HepG2 (cell line): ENCODE measurements at regions not wholly inside any gene's neighbourhood (a gene's known extent, or its start where the extent isn't known, plus 50 kb on each side); places are given as distances from the start of the nearest gene placed in this dataset.

Experiments
- CAMTA2 ChIP-seq: sonication (generic); formaldehyde crosslinking; IDR thresholded peaks from 2 replicates; pipeline ENCODE4 v1.4.0; 2020; ENCODE audit warnings: mild to moderate bottlenecking, missing genetic modification reagents, borderline replicate concordance
- ESRRA ChIP-seq: sonication (generic); formaldehyde crosslinking; IDR thresholded peaks from 2 replicates; pipeline ENCODE4 v1.5.1; 2020; ENCODE audit warnings: mild to moderate bottlenecking, low read depth, missing genetic modification reagents
- FOXP4 ChIP-seq: sonication (generic); formaldehyde crosslinking; IDR thresholded peaks from 2 replicates; pipeline ENCODE4 v1.4.0; 2020; ENCODE audit warnings: missing genetic modification reagents
- GATA4 ChIP-seq: sonication (generic); IDR thresholded peaks from 2 replicates; pipeline ENCODE4 v1.6.1; 2016; ENCODE audit warnings: antibody characterized with exemption, low read depth, borderline replicate concordance
- KMT2B ChIP-seq: IDR thresholded peaks from 2 replicates; pipeline ENCODE4 v1.6.1; 2016; ENCODE audit warnings: missing genetic modification reagents, missing compliant biosample characterization
- LCORL ChIP-seq, 2 experiments: fragments of 450-650 bp in 1 of 2; sonication (generic) in 1 of 2; formaldehyde crosslinking in 1 of 2; IDR thresholded peaks; 2 replicates each; pipeline versions ENCODE4 v1.5.0 to v1.6.1; 2017 to 2020; ENCODE audit warnings: antibody characterized with exemption in 1 of 2, missing genetic modification reagents in 1 of 2
- MBD4 ChIP-seq: IDR thresholded peaks from 2 replicates; pipeline ENCODE4 v1.6.1; 2012; ENCODE audit warnings: low read length, inconsistent platforms, borderline replicate concordance
- PHF8 ChIP-seq: sonication (generic); formaldehyde crosslinking; IDR thresholded peaks from 2 replicates; pipeline ENCODE4 v1.5.0; 2020; ENCODE audit warnings: missing genetic modification reagents
- TAF1 ChIP-seq: sonication (generic); formaldehyde crosslinking; IDR thresholded peaks from 2 replicates; pipeline ENCODE4 v1.4.0; 2020; ENCODE audit warnings: missing genetic modification reagents
- ZMYM4 ChIP-seq: sonication (generic); formaldehyde crosslinking; IDR thresholded peaks from 2 replicates; pipeline ENCODE4 v1.8.1; 2023; ENCODE audit warnings: mild to moderate bottlenecking, missing genetic modification reagents
- ZNF205 ChIP-seq: IDR thresholded peaks from 2 replicates; pipeline ENCODE4 v1.6.1; 2018; ENCODE audit warnings: missing biosample characterization, missing genetic modification reagents
- ZNF274 ChIP-seq: sonication (generic); formaldehyde crosslinking; IDR thresholded peaks from 2 replicates; pipeline ENCODE4 v1.5.1; 2020; ENCODE audit warnings: mild to moderate bottlenecking, missing genetic modification reagents
- ZNF33B ChIP-seq: sonication (generic); formaldehyde crosslinking; IDR thresholded peaks from 2 replicates; pipeline ENCODE4 v1.5.1; 2020; ENCODE audit warnings: mild to moderate bottlenecking, missing genetic modification reagents
- ZNF512B ChIP-seq: sonication (generic); formaldehyde crosslinking; IDR thresholded peaks from 2 replicates; pipeline ENCODE4 v1.5.1; 2020; ENCODE audit warnings: missing genetic modification reagents, mild to moderate bottlenecking, borderline replicate concordance
- ZNF609 ChIP-seq: sonication (generic); formaldehyde crosslinking; IDR thresholded peaks from 2 replicates; pipeline ENCODE4 v1.4.0; 2020; ENCODE audit warnings: mild to moderate bottlenecking, missing genetic modification reagents, borderline replicate concordance
- TF ChIP-seq, protein P1 (sequence below), 2 experiments: fragments of 450-650 bp in 1 of 2; sonication (generic) in 1 of 2; formaldehyde crosslinking; IDR thresholded peaks; 2 replicates each; pipeline versions ENCODE4 v1.5.0 to v1.8.0; 2020 to 2022; ENCODE audit warnings: mild to moderate bottlenecking in 1 of 2, missing genetic modification reagents in 1 of 2

GRCh38 chr11:14583252-14584034, 60.2 kb upstream of the PDE3B start (continued):
- TF ChIP-seq ZNF609 (CRISPR knock-in tag) (no peak; the same call in 1 of the 2 replicates), LCORL (IDR thresholded peaks at IDR 0.05) (no peak), LCORL (CRISPR knock-in tag; IDR thresholded peaks at IDR 0.05) (0 out of 2 replicates have a peak, but pooled peaks have one; percentile 65), PHF8 (CRISPR knock-in tag) (0 out of 2 replicates have a peak, but pooled peaks have one; percentile 32), MBD4 (no peak), KMT2B (CRISPR knock-in tag) (peak; percentile 51; the same call in 1 of the 2 replicates), FOXP4 (CRISPR knock-in tag) (peak; percentile 70), ZNF205 (CRISPR knock-in tag) (no peak), GATA4 (no peak; the same call in 1 of the 2 replicates), ESRRA (CRISPR knock-in tag) (no peak), TAF1 (CRISPR knock-in tag) (no peak), ZNF274 (no peak), ZNF33B (CRISPR knock-in tag) (no peak), CAMTA2 (CRISPR knock-in tag) (no peak), ZMYM4 (CRISPR knock-in tag) (peak; percentile 93), ZNF512B (CRISPR knock-in tag) (0 out of 2 replicates have a peak, but pooled peaks have one; percentile 30)
- TF ChIP-seq, protein P1, sequence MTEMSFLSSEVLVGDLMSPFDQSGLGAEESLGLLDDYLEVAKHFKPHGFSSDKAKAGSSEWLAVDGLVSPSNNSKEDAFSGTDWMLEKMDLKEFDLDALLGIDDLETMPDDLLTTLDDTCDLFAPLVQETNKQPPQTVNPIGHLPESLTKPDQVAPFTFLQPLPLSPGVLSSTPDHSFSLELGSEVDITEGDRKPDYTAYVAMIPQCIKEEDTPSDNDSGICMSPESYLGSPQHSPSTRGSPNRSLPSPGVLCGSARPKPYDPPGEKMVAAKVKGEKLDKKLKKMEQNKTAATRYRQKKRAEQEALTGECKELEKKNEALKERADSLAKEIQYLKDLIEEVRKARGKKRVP (CRISPR knock-in tag; IDR thresholded peaks at IDR 0.05), result peak in 1 of 2 experiments; percentile 45; a peak in 1 of 4 replicates
